NCI-H510A (cell line): ENCODE measurements at regions not wholly inside any gene's neighbourhood (a gene's known extent, or its start where the extent isn't known, plus 50 kb on each side); places are given as distances from the start of the nearest gene placed in this dataset.
"Not testable (repeated sequence)": the region's sequence is repeated elsewhere in the genome, so short reads cannot be mapped to it uniquely, and the experiment has no call there.

Source experiments
- DNase-seq: peaks from one replicate; lab custom pipeline; 2025; lab: John Stamatoyannopoulos, UW

GRCh38 chr3:197459571-197459970 is 96.2 kb downstream of the BDH1 start:
- DNase-seq: not testable (repeated sequence)

- DNase-seq: no peak
Measured at GRCh38 chr3:197458906-197459470, 96.8 kb downstream of the BDH1 start.

- no peak for DNase-seq
Measured at GRCh38 chr3:197458179-197458707, 97.5 kb downstream of the BDH1 start.

GRCh38 chr3:197456261-197457091 is 99.3 kb downstream of the BDH1 start:
- no peak for DNase-seq

- not testable (repeated sequence) for DNase-seq
Measured at GRCh38 chr3:197454841-197455240, 100.9 kb downstream of the BDH1 start.

GRCh38 chr3:197454014-197454413 is 101.8 kb downstream of the BDH1 start:
- no peak for DNase-seq

GRCh38 chr3:197450810-197451209 is 105.0 kb downstream of the BDH1 start:
- no peak for DNase-seq

GRCh38 chr3:197450308-197450707 is 105.5 kb downstream of the BDH1 start:
- DNase-seq: no peak

GRCh38 chr3:197449181-197449580 is 106.6 kb downstream of the BDH1 start:
- not testable (repeated sequence) for DNase-seq

- DNase-seq: not testable (repeated sequence)
Measured at GRCh38 chr3:197447781-197448180, 108.0 kb downstream of the BDH1 start.

- no peak for DNase-seq
Measured at GRCh38 chr3:197447057-197447456, 108.7 kb downstream of the BDH1 start.

- no peak for DNase-seq
Measured at GRCh38 chr3:197446700-197447056, 109.1 kb downstream of the BDH1 start.

GRCh38 chr3:197445896-197446699 is 109.7 kb downstream of the BDH1 start:
- no peak for DNase-seq

GRCh38 chr3:197444793-197445379 is 110.9 kb downstream of the BDH1 start:
- DNase-seq: no peak

- no peak for DNase-seq
Measured at GRCh38 chr3:197443506-197443905, 112.3 kb downstream of the BDH1 start.

- no peak for DNase-seq
Measured at GRCh38 chr3:197440717-197441303, 115.0 kb downstream of the BDH1 start.

- no peak for DNase-seq
Measured at GRCh38 chr3:197438906-197439305, 116.9 kb downstream of the BDH1 start.

- no peak for DNase-seq
Measured at GRCh38 chr3:197435426-197435825, 120.3 kb downstream of the BDH1 start.

GRCh38 chr3:197434830-197435229 is 120.9 kb downstream of the BDH1 start:
- DNase-seq: no peak

GRCh38 chr3:197432384-197433127 is 123.2 kb downstream of the BDH1 start:
- DNase-seq: no peak

- DNase-seq: no peak
Measured at GRCh38 chr3:197431346-197431910, 124.3 kb downstream of the BDH1 start.
